Activated T-cell treated with anti-CD3 and anti-CD28 coated beads, Interleukin-2, amount 50 U/mL, for 4 hours (primary cell): ENCODE measurements at regions not wholly inside any gene's neighbourhood (a gene's known extent, or its start where the extent isn't known, plus 50 kb on each side); places are given as distances from the start of the nearest gene placed in this dataset.

Experiments
- ATAC-seq, 2 donors: fragments of 200-7000 bp; cut with Tn5 transposase; one replicate each; pipeline ENCODE4 v1.10.0; 2021
- DNase-seq: peaks from one replicate; pipeline ENCODE4 v3.0.0-alpha.2; 2020
- H3K27me3 Mint-ChIP-seq: one replicate; pipeline ENCODE4 v1.8.0; 2021; ENCODE audit warnings: low read depth, mixed read lengths
- H3K36me3 Mint-ChIP-seq: one replicate; pipeline ENCODE4 v1.8.0; 2022; ENCODE audit warnings: mixed read lengths; ENCODE audit not compliant: insufficient read depth
- H3K4me1 Mint-ChIP-seq: one replicate; pipeline ENCODE4 v1.8.0; 2021; ENCODE audit warnings: low read depth, mixed read lengths
- H3K4me3 Mint-ChIP-seq: one replicate; pipeline ENCODE4 v1.8.0; 2021; ENCODE audit warnings: mild to moderate bottlenecking, moderate library complexity, mixed read lengths
- H3K9me3 Mint-ChIP-seq: one replicate; pipeline ENCODE4 v1.8.0; 2021; ENCODE audit warnings: mixed read lengths

DNA sequence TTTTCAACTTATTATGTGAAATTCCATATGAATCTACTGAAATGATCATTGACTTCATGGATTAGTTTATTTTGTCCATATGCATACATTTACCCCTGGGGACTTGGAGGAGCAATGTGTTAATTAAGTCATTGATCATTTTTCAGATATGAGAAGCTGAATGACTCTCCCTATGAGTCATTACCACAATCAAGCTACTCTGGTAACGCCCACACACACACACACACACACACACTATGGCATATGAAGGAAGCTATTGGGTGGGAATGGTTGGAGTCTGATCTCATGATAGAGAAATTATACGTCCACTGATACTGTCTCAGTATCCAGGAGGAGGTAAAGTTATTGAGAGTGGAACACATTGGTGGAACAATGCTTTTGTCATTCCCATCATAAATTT lies 528.9 kb downstream of the AGTPBP1 start:
- peaks cover 4% of the 10 kb centered on the region for H3K9me3 Mint-ChIP-seq
- H3K36me3 Mint-ChIP-seq, result no peaks in the 10 kb centered on the region
- DNase-seq, result no peak
- H3K4me3 Mint-ChIP-seq, result no peak overlapping the region
- peaks cover 8% of the 10 kb centered on the region for H3K27me3 Mint-ChIP-seq
- no peaks in the 10 kb centered on the region for H3K4me1 Mint-ChIP-seq
- peak; percentile 18 to 60 for ATAC-seq

GRCh38 chr9:85212209-85212608 lies 529.5 kb downstream of the AGTPBP1 start:
- peaks cover 8% of the 10 kb centered on the region for H3K27me3 Mint-ChIP-seq
- peaks cover 4% of the 10 kb centered on the region for H3K9me3 Mint-ChIP-seq
- no peaks in the 10 kb centered on the region for H3K4me1 Mint-ChIP-seq

GRCh38 chr9:85208666-85209065 lies 533.1 kb downstream of the AGTPBP1 start:
- H3K4me1 Mint-ChIP-seq, result no peaks in the 10 kb centered on the region
- no peaks in the 10 kb centered on the region for H3K27me3 Mint-ChIP-seq
- ATAC-seq (no peak), DNase-seq (no peak)
- H3K4me3 Mint-ChIP-seq, result no peak overlapping the region
- H3K9me3 Mint-ChIP-seq, result peaks cover 3% of the 10 kb centered on the region
- H3K36me3 Mint-ChIP-seq, result no peaks in the 10 kb centered on the region

More at GRCh38 chr9:85212209-85212608, 529.5 kb downstream of the AGTPBP1 start:
- ATAC-seq (no peak), DNase-seq (no peak)
- Mint-ChIP-seq H3K4me3 (no peak overlapping the region), H3K36me3 (no peaks in the 10 kb centered on the region)

DNA sequence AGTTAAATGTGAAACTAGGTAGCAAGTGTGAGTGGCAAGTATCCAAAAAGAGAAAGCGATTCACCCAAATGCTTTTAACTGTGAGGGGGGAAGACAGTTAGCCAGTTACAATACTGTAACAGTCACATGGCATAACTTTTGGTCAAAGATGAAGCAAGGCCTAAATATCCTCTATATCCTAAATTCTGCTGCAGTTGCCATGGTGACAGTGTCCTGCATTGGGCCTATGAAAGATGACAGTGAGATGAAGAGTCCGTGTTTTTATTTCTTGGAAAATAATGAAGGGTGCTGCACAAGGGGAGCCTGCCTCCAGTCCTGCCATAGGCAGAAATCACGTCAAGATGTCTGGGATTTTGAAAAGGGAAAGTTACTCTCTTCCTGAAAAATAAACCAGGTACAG lies 534.6 kb downstream of the NTRK2 start:
- no peak for ATAC-seq

DNA sequence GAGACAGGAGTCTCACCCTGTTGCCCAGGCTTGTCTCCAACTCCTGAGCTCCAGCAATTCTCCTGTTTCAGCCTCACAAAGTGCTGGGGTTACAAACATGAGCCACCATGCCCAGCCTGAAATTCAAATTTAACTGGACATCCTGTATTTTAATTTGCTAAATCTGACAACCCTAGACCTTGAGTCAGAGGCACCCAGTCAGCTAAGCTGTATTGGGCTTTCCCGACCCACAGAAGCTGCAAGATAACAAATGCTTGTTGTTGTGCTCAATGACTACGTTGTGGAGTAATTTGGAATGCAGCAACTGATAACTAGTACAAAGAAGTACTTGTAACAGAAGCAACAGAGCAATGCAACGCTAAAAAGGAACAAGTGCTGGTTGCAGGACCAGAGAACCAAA lies 533.1 kb downstream of the NTRK2 start:
- Mint-ChIP-seq H3K9me3 (peaks cover 3% of the 10 kb centered on the region), H3K36me3 (no peaks in the 10 kb centered on the region), H3K4me1 (no peaks in the 10 kb centered on the region), H3K27me3 (no peaks in the 10 kb centered on the region), H3K4me3 (no peak overlapping the region)
- DNase-seq (no peak), ATAC-seq (no peak)

More for the DNA sequence above, 534.6 kb downstream of the NTRK2 start:
- no peaks in the 10 kb centered on the region for H3K27me3 Mint-ChIP-seq
- no peaks in the 10 kb centered on the region for H3K4me1 Mint-ChIP-seq
- peaks cover 3% of the 10 kb centered on the region for H3K9me3 Mint-ChIP-seq
- no peak overlapping the region for H3K4me3 Mint-ChIP-seq
- no peak for DNase-seq
- no peaks in the 10 kb centered on the region for H3K36me3 Mint-ChIP-seq

GRCh38 chr9:85200726-85201404 lies 531.3 kb downstream of the NTRK2 start:
- Mint-ChIP-seq H3K27me3 (no peaks in the 10 kb centered on the region), H3K36me3 (no peaks in the 10 kb centered on the region), H3K9me3 (no peaks in the 10 kb centered on the region), H3K4me1 (no peaks in the 10 kb centered on the region), H3K4me3 (no peak overlapping the region)
- ATAC-seq, result no peak
- DNase-seq, result no peak

DNA sequence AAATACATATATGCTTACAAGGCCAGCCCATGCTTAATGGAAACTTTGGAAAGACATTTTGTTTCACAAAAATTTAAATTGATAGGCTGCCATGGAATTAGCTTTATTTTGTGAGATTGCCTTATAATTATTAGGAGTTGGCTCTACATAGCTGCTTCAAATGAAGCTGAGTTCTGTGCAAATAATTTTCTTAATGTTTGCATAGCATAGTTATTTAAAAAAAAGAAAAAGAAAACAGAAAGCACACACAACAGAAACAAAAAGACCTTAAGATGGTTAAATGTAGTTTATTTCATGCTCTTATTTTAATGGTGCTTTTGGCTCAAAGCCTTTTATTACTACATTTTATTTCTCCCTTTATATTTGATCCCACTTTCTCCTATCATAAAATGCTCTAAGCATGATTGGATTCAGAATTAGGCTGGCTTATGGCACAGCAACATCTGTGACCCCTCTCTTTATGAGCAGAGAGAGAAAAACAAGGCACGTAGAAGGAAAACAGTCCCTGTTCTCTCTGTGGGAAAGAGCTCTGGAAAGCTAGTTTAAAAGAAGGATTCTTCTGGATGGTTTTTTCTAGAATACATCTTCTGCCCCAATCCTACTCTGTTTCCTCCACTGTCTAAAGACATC lies 530.5 kb downstream of the NTRK2 start:
- Mint-ChIP-seq H3K27me3 (no peaks in the 10 kb centered on the region), H3K4me1 (no peaks in the 10 kb centered on the region), H3K9me3 (peaks cover under 1% of the 10 kb centered on the region), H3K36me3 (no peaks in the 10 kb centered on the region), H3K4me3 (no peak overlapping the region)
- DNase-seq, result no peak
- no peak for ATAC-seq

GRCh38 chr9:85192750-85193149 lies 523.2 kb downstream of the NTRK2 start:
- no peaks in the 10 kb centered on the region for H3K4me1 Mint-ChIP-seq
- peaks cover 2% of the 10 kb centered on the region for H3K27me3 Mint-ChIP-seq
- ATAC-seq (no peak), DNase-seq (no peak)
- no peaks in the 10 kb centered on the region for H3K36me3 Mint-ChIP-seq
- H3K9me3 Mint-ChIP-seq, result peaks cover 5% of the 10 kb centered on the region
- H3K4me3 Mint-ChIP-seq, result no peak overlapping the region

GRCh38 chr9:85186218-85186585 lies 516.7 kb downstream of the NTRK2 start:
- Mint-ChIP-seq H3K36me3 (no peaks in the 10 kb centered on the region), H3K9me3 (no peaks in the 10 kb centered on the region), H3K4me3 (no peak overlapping the region), H3K27me3 (peaks cover 6% of the 10 kb centered on the region), H3K4me1 (no peaks in the 10 kb centered on the region)
- no peak for DNase-seq
- ATAC-seq, result no peak

DNA sequence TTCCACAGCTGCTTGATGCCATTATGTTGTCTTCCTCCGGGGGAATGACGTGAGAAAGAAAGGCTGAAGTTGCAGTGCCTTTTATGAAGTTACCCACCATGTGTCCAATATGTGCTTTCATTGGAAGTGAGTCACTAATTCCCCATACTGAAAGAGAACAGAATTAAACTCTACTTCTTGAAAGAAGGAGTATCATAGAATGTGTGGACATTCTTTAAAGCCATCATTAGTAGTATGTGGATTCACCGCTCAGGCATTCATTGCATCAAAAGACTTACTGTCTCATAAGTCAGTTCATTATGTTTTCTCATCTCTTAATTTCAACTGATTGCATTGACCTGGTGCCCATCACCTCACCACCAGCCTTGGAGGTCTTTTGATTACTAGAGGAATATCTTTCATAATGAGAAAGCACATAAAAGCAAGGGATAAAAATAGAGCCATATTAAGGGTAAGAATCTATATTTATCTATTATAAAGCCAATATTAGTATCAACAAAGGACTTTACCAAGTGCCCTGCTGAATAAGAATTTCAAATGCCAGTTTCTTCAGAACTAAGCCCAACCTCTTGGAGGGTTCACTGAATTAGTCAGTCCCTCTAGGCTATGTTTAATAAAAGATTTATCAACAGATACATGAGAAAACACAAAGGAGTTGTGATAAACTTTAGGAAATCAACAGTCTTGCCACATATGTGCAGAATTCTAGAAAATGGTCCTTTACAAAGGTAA lies 516.1 kb downstream of the NTRK2 start:
- Mint-ChIP-seq H3K4me1 (no peaks in the 10 kb centered on the region), H3K4me3 (no peak overlapping the region), H3K27me3 (peaks cover 6% of the 10 kb centered on the region), H3K9me3 (no peaks in the 10 kb centered on the region), H3K36me3 (no peaks in the 10 kb centered on the region)
- ATAC-seq (no peak), DNase-seq (no peak)

DNA sequence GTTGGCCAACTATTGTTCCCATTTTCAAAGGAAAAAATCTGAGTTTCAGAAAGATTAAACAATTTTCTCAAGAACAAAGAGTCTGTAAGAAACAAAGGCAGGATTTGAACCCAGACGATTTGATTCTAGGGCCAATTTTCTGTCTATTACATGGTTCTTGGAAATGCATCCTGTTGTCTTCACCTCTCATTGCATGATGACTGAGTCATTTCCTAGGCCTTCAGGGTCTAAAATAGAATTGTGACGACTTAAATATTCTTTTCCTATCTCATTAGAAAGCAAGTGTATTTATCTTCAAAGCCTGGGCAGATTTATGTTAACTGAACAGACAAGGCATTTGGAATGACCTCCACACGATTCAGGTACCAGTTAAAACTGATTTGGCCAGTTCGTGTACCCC lies 512.9 kb downstream of the NTRK2 start:
- DNase-seq (no peak), ATAC-seq (no peak)
- no peaks in the 10 kb centered on the region for H3K4me1 Mint-ChIP-seq
- peaks cover 10% of the 10 kb centered on the region for H3K27me3 Mint-ChIP-seq
- H3K36me3 Mint-ChIP-seq, result no peaks in the 10 kb centered on the region
- H3K4me3 Mint-ChIP-seq, result no peak overlapping the region
- no peaks in the 10 kb centered on the region for H3K9me3 Mint-ChIP-seq

DNA sequence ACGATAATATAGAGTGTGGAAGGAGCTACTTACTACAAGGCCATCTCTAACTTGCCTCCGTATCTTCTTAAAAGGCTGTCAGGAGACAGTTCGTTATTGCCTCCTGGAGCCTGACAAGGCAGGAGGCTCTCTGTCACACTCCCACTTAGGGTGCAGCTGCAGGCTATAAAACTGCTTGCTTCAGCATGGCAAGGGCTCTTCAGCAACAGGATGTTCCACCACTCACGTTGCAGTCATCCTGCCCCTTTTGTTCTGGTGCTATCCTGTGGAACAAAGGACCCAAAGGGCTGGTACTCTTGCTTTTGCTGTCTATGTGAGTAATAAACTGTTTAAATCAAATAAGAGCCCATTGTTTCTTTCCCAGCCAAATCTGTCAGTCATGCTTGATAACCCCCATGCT lies 508.9 kb downstream of the NTRK2 start:
- Mint-ChIP-seq H3K4me3 (no peak overlapping the region), H3K36me3 (no peaks in the 10 kb centered on the region), H3K4me1 (no peaks in the 10 kb centered on the region), H3K9me3 (no peaks in the 10 kb centered on the region), H3K27me3 (peaks cover 9% of the 10 kb centered on the region)
- ATAC-seq, result no peak
- DNase-seq, result no peak

DNA sequence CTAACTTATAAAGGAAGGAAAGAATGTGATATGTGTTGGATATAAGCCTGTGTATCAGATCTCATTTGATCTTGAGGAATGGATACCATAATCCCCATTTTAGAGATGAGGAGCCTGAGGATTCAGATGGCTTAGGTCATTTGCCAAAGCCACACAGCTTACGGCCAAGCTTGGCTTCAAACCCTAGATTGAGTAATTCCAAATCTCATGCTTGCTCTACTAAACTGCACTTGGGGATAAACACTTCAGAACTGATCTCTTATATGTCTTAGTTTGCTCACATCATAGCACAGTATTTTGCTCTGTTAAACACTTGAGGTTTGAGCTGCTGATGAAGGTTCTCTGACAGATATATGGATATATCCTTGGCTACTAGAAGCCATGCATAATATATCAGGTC lies 504.4 kb downstream of the NTRK2 start:
- no peaks in the 10 kb centered on the region for H3K36me3 Mint-ChIP-seq
- no peak for DNase-seq
- H3K4me1 Mint-ChIP-seq, result no peaks in the 10 kb centered on the region
- peaks cover 5% of the 10 kb centered on the region for H3K27me3 Mint-ChIP-seq
- peaks cover 4% of the 10 kb centered on the region for H3K9me3 Mint-ChIP-seq
- no peak for ATAC-seq
- H3K4me3 Mint-ChIP-seq, result no peak overlapping the region

- no peaks in the 10 kb centered on the region for H3K4me1 Mint-ChIP-seq
- H3K27me3 Mint-ChIP-seq, result peaks cover 2% of the 10 kb centered on the region
- no peak for DNase-seq
- no peak overlapping the region for H3K4me3 Mint-ChIP-seq
- ATAC-seq, result no peak
- H3K9me3 Mint-ChIP-seq, result peaks cover 4% of the 10 kb centered on the region
- H3K36me3 Mint-ChIP-seq, result no peaks in the 10 kb centered on the region
These were observed 502.8 kb downstream of the NTRK2 start for GRCh38 chr9:85172001-85172978.
